ENCODE measurements at regions not wholly inside any gene's neighbourhood (a gene's known extent, or its start where the extent isn't known, plus 50 kb on each side); places are given as distances from the start of the nearest gene placed in this dataset.
A peak's percentile ranks its signal among the peaks of the same experiment; 100 is the strongest.

- DNase-seq: peak in 1 of 14 donors; percentile 3
Observed at GRCh38 chr5:145237843-145238242, 597.3 kb downstream of the PRELID2 start.

GRCh38 chr5:145236983-145237382 lies 598.2 kb downstream of the PRELID2 start:
- no peak for DNase-seq

GRCh38 chr5:145236127-145236526 lies 599.0 kb downstream of the PRELID2 start:
- DNase-seq: no peak

- DNase-seq: no peak
Observed at GRCh38 chr5:145233461-145233860, 601.7 kb downstream of the PRELID2 start.

- no peak for DNase-seq
Observed at GRCh38 chr5:145230781-145231180, 604.4 kb downstream of the PRELID2 start.

GRCh38 chr5:145228564-145228963 lies 606.6 kb downstream of the PRELID2 start:
- DNase-seq: no peak

GRCh38 chr5:145227881-145228280 lies 607.3 kb downstream of the PRELID2 start:
- no peak for DNase-seq

- no peak for DNase-seq
Observed at GRCh38 chr5:145226726-145227125, 608.4 kb downstream of the PRELID2 start.

GRCh38 chr5:145225529-145225928 lies 609.6 kb downstream of the PRELID2 start:
- no peak for DNase-seq

GRCh38 chr5:145223582-145223981 lies 611.6 kb downstream of the PRELID2 start:
- no peak for DNase-seq

GRCh38 chr5:145222622-145223021 lies 612.5 kb downstream of the PRELID2 start:
- DNase-seq: no peak

GRCh38 chr5:145221416-145221815 lies 613.7 kb downstream of the PRELID2 start:
- DNase-seq: no peak

GRCh38 chr5:145220481-145220880 lies 614.7 kb downstream of the PRELID2 start:
- DNase-seq: no peak

GRCh38 chr5:145218982-145219381 lies 616.2 kb downstream of the PRELID2 start:
- DNase-seq: no peak

GRCh38 chr5:145218019-145218418 lies 617.1 kb downstream of the PRELID2 start:
- DNase-seq: no peak

- no peak for DNase-seq
Observed at GRCh38 chr5:145210020-145210419, 625.1 kb downstream of the PRELID2 start.

GRCh38 chr5:145205546-145205945 lies 629.6 kb downstream of the PRELID2 start:
- no peak for DNase-seq

GRCh38 chr5:145204743-145205142 lies 630.4 kb downstream of the PRELID2 start:
- DNase-seq: no peak

GRCh38 chr5:145203193-145203592 lies 631.9 kb downstream of the PRELID2 start:
- no peak for DNase-seq

- no peak for DNase-seq
Observed at GRCh38 chr5:145198525-145199260, 636.4 kb downstream of the PRELID2 start.

GRCh38 chr5:145189746-145190145 lies 645.4 kb downstream of the PRELID2 start:
- no peak for DNase-seq

- no peak for DNase-seq
Observed at GRCh38 chr5:145180371-145180770, 654.8 kb downstream of the PRELID2 start.

GRCh38 chr5:145178641-145179523 lies 656.3 kb downstream of the PRELID2 start:
- DNase-seq: no peak

GRCh38 chr5:145176041-145176440 lies 659.1 kb downstream of the PRELID2 start:
- no peak for DNase-seq
